Keratinocyte (primary cell): ENCODE measurements at regions not wholly inside any gene's neighbourhood (a gene's known extent, or its start where the extent isn't known, plus 50 kb on each side); places are given as distances from the start of the nearest gene placed in this dataset.

Experiments used
- DNase-seq: peaks from one replicate; pipeline ENCODE4 v3.0.0-alpha.2; 2011; ENCODE audit warnings: low read depth, missing footprints, low spot score
- FAIRE-seq: peaks from 2 replicates; lab custom pipeline; 2011; peaks lifted over from hg19 to GRCh38; lab: Jason Lieb, UNC
- H2AFZ ChIP-seq: 2 replicates; pipeline ENCODE4 v1.6.0; 2012; ENCODE audit warnings: low read length, control low read depth, inconsistent platforms; ENCODE audit not compliant: control insufficient read depth
- H3K27ac ChIP-seq: 2 replicates; pipeline ENCODE4 v1.5.1; 2011; ENCODE audit warnings: low read length; ENCODE audit not compliant: control insufficient read depth, insufficient read depth
- H3K27me3 ChIP-seq: 3 replicates; pipeline ENCODE4 v1.6.0; 2011; ENCODE audit warnings: low read length; ENCODE audit not compliant: control insufficient read depth, insufficient read depth; ENCODE audit errors: extremely low read depth
- H3K36me3 ChIP-seq, 2 experiments: 2 replicates in 1 of 2; 3 replicates in 1 of 2; pipeline ENCODE4 v1.5.1; 2011; ENCODE audit warnings: low read length in 2 of 2, mild to moderate bottlenecking in 1 of 2; ENCODE audit not compliant: control insufficient read depth in 2 of 2, insufficient read depth in 2 of 2; ENCODE audit errors: extremely low read depth in 1 of 2
- H3K4me1 ChIP-seq: 3 replicates; pipeline ENCODE4 v1.5.1; 2011; ENCODE audit warnings: low read length; ENCODE audit not compliant: control insufficient read depth, insufficient read depth; ENCODE audit errors: extremely low read depth
- H3K4me2 ChIP-seq: 3 replicates; pipeline ENCODE4 v1.6.0; 2011; ENCODE audit warnings: low read depth, low read length; ENCODE audit not compliant: control insufficient read depth, insufficient read depth; ENCODE audit errors: extremely low read depth
- H3K4me3 ChIP-seq, 3 experiments: fragments of 200-600 bp in 1 of 3; sonication (generic) in 1 of 3; 2 replicates in 2 of 3; 3 replicates in 1 of 3; pipeline ENCODE4 v1.5.1; 2011 to 2016; ENCODE audit warnings: low read length in 3 of 3, mild to moderate bottlenecking in 3 of 3, control low read depth in 2 of 3, inconsistent platforms in 1 of 3, low read depth in 1 of 3, mixed read lengths in 1 of 3, mixed run types in 1 of 3, moderate library complexity in 1 of 3; ENCODE audit not compliant: control insufficient read depth in 2 of 3, insufficient read depth in 2 of 3; ENCODE audit errors: extremely low read depth in 1 of 3
- H3K79me2 ChIP-seq: 2 replicates; pipeline ENCODE4 v1.6.0; 2012; ENCODE audit warnings: low read length; ENCODE audit not compliant: control insufficient read depth, insufficient read depth
- H3K9ac ChIP-seq: 3 replicates; pipeline ENCODE4 v1.6.0; 2011; ENCODE audit warnings: low read length; ENCODE audit not compliant: control insufficient read depth, insufficient read depth; ENCODE audit errors: extremely low read depth
- H3K9me1 ChIP-seq: 3 replicates; pipeline ENCODE4 v1.6.0; 2011; ENCODE audit warnings: low read length; ENCODE audit not compliant: control insufficient read depth, insufficient read depth; ENCODE audit errors: extremely low read depth
- H3K9me3 ChIP-seq: 2 replicates; pipeline ENCODE4 v1.5.1; 2012; ENCODE audit warnings: low read depth, low read length; ENCODE audit not compliant: control insufficient read depth
- H4K20me1 ChIP-seq: 3 replicates; pipeline ENCODE4 v1.6.0; 2011; ENCODE audit warnings: low read length; ENCODE audit not compliant: control insufficient read depth, insufficient read depth; ENCODE audit errors: extremely low read depth
- CTCF ChIP-seq, 3 experiments: IDR thresholded peaks in 1 of 3; conservative IDR thresholded peaks in 1 of 3; optimal IDR thresholded peaks in 1 of 3; 2 replicates in 2 of 3; 3 replicates in 1 of 3; pipeline versions ENCODE3 to v1.5.1; 2011; ENCODE audit warnings: low read length in 3 of 3, mild to moderate bottlenecking in 3 of 3, moderate library complexity in 2 of 3, control low read depth in 1 of 3, inconsistent platforms in 1 of 3; ENCODE audit not compliant: insufficient read depth in 2 of 3; ENCODE audit errors: extremely low read depth in 1 of 3
- EZH2 ChIP-seq: IDR thresholded peaks from one replicate; pipeline ENCODE4 v1.6.1; 2012; ENCODE audit warnings: inconsistent platforms, mild to moderate bottlenecking, low read length, moderate library complexity
- dilution Hi-C: fragments of 300-500 bp; cut with MboI; formaldehyde crosslinking; loops from one replicate; pipeline ENCODE4 v1.7.0; 2020; ENCODE audit warnings: low sequenced_read_pairs; ENCODE audit not compliant: extremely low pct_ligation_motif_present

- no peak for FAIRE-seq
- TF ChIP-seq CTCF (optimal IDR thresholded peaks at IDR 0.05 in 1 of 3, IDR thresholded peaks at IDR 0.05 in 1 of 3, conservative IDR thresholded peaks at IDR 0.05 in 1 of 3; ENCODE audit: extremely low read depth in 1 of 3, insufficient read depth in 2 of 3, low read length in 3 of 3) (no peak), EZH2 (no peak)
- H3K27me3 ChIP-seq: peaks cover 24% of the 10 kb centered on the region
Measured at GRCh38 chr22:22179858-22180257, 64.7 kb upstream of the VPREB1 start.

GRCh38 chr22:22178992-22179391 lies 65.6 kb upstream of the VPREB1 start:
- dilution Hi-C loops: no loop called here
- no peak for TF ChIP-seq EZH2
- no peak for TF ChIP-seq CTCF (optimal IDR thresholded peaks at IDR 0.05 in 1 of 3, IDR thresholded peaks at IDR 0.05 in 1 of 3, conservative IDR thresholded peaks at IDR 0.05 in 1 of 3; ENCODE audit: extremely low read depth in 1 of 3, insufficient read depth in 2 of 3, low read length in 3 of 3)

More at GRCh38 chr22:22179858-22180257, 64.7 kb upstream of the VPREB1 start:
- Histone ChIP-seq H4K20me1 (no peaks in the 10 kb centered on the region), H3K9me3 (no peaks in the 10 kb centered on the region), H3K27ac (no peak overlapping the region), H3K4me3 (no peak overlapping the region), H3K4me1 (no peaks in the 10 kb centered on the region), H3K9ac (no peak overlapping the region), H3K9me1 (no peaks in the 10 kb centered on the region), H3K79me2 (no peaks in the 10 kb centered on the region), H3K4me2 (no peak overlapping the region), H3K36me3 (no peaks in the 10 kb centered on the region), H2AFZ (no peak overlapping the region)
- no peak for DNase-seq
- dilution Hi-C loops: no loop called here

More at GRCh38 chr22:22178992-22179391, 65.6 kb upstream of the VPREB1 start:
- DNase-seq (no peak), FAIRE-seq (no peak)
- Histone ChIP-seq H4K20me1 (no peaks in the 10 kb centered on the region), H3K9me3 (no peaks in the 10 kb centered on the region), H3K9me1 (no peaks in the 10 kb centered on the region), H2AFZ (no peak overlapping the region), H3K4me2 (no peak overlapping the region), H3K4me3 (no peak overlapping the region), H3K36me3 (no peaks in the 10 kb centered on the region), H3K27ac (no peak overlapping the region), H3K4me1 (no peaks in the 10 kb centered on the region), H3K9ac (no peak overlapping the region), H3K79me2 (no peaks in the 10 kb centered on the region), H3K27me3 (peaks cover 17% of the 10 kb centered on the region)
